Endodermal cell (in vitro differentiated cells): ENCODE measurements at regions not wholly inside any gene's neighbourhood (a gene's known extent, or its start where the extent isn't known, plus 50 kb on each side); places are given as distances from the start of the nearest gene placed in this dataset.

ENCODE experiments used
- DNase-seq: peaks from one replicate; pipeline ENCODE4 v3.0.0-alpha.2; 2017
- H3K27ac ChIP-seq: 2 replicates; pipeline ENCODE4 v1.5.1; 2013; ENCODE audit warnings: mild to moderate bottlenecking, low read depth, low read length, moderate library complexity
- H3K27me3 ChIP-seq: 2 replicates; pipeline ENCODE4 v1.6.1; 2013; ENCODE audit warnings: mild to moderate bottlenecking, low read length, moderate library complexity; ENCODE audit not compliant: insufficient read depth, control insufficient read depth, poor library complexity, severe bottlenecking
- H3K36me3 ChIP-seq: 2 replicates; pipeline ENCODE4 v1.7.0; 2013; ENCODE audit warnings: mild to moderate bottlenecking, low read length, moderate library complexity; ENCODE audit not compliant: control insufficient read depth, insufficient read depth
- H3K4me1 ChIP-seq: one replicate; pipeline ENCODE4 v1.7.0; 2013; ENCODE audit warnings: low read length; ENCODE audit not compliant: control insufficient read depth, insufficient read depth
- H3K4me3 ChIP-seq: 2 replicates; pipeline ENCODE4 v1.5.1; 2013; ENCODE audit warnings: mild to moderate bottlenecking, low read length, moderate library complexity
- H3K9ac ChIP-seq: 2 replicates; pipeline ENCODE4 v1.6.1; 2013; ENCODE audit warnings: mild to moderate bottlenecking, low read length, moderate library complexity; ENCODE audit not compliant: poor library complexity, severe bottlenecking; ENCODE audit errors: extremely low read depth
- H3K9me3 ChIP-seq: 2 replicates; pipeline ENCODE4 v1.6.1; 2013; ENCODE audit warnings: mild to moderate bottlenecking, low read length, moderate library complexity; ENCODE audit not compliant: control insufficient read depth
- H3K27ac Mint-ChIP-seq: 2 replicates; pipeline ENCODE4 v1.8.0; 2020; ENCODE audit warnings: mixed read lengths
- H3K27me3 Mint-ChIP-seq: 2 replicates; pipeline ENCODE4 v1.8.0; 2021; ENCODE audit warnings: mild to moderate bottlenecking, mixed read lengths; ENCODE audit not compliant: insufficient read depth
- H3K36me3 Mint-ChIP-seq: 2 replicates; pipeline ENCODE4 v1.8.0; 2020; ENCODE audit warnings: low read depth, mixed read lengths
- H3K4me1 Mint-ChIP-seq: 2 replicates; pipeline ENCODE4 v1.8.0; 2020; ENCODE audit warnings: mixed read lengths
- H3K4me3 Mint-ChIP-seq: 2 replicates; pipeline ENCODE4 v1.8.0; 2020; ENCODE audit warnings: mild to moderate bottlenecking, moderate library complexity, mixed read lengths
- H3K9me3 Mint-ChIP-seq: 2 replicates; pipeline ENCODE4 v1.8.0; 2020; ENCODE audit warnings: mild to moderate bottlenecking, mixed read lengths
- CTCF ChIP-seq: fragments of 200-600 bp; sonication (generic); conservative IDR thresholded peaks from 2 replicates; pipeline ENCODE4 v1.5.0; 2021; ENCODE audit warnings: antibody characterized with exemption, mild to moderate bottlenecking
- WGBS, 2 experiments: methylation state at CpG; one replicate each; pipeline versions ENCODE4 v1.1.5 to v1.1.7; 2013; ENCODE audit warnings: missing lambda C conversion rate in 2 of 2, mixed read lengths in 1 of 2; ENCODE audit not compliant: insufficient coverage in 1 of 2, insufficient read length in 1 of 2; 5-methylcytosine and 5-hydroxymethylcytosine counted together

GRCh38 chr2:4002841-4003403 is 299.5 kb downstream of the DCDC2C start:
- Histone ChIP-seq H3K4me1 (no peaks in the 10 kb centered on the region), H3K36me3 (no peaks in the 10 kb centered on the region), H3K27ac (no peak overlapping the region), H3K9ac (no peak overlapping the region), H3K27me3 (no peaks in the 10 kb centered on the region), H3K9me3 (no peaks in the 10 kb centered on the region), H3K4me3 (no peak overlapping the region)
- Mint-ChIP-seq H3K9me3 (peaks cover 7% of the 10 kb centered on the region), H3K4me1 (no peaks in the 10 kb centered on the region), H3K4me3 (no peak overlapping the region), H3K27ac (no peak overlapping the region), H3K36me3 (no peaks in the 10 kb centered on the region), H3K27me3 (no peaks in the 10 kb centered on the region)
- WGBS, 2 experiments, result 93 to 95% methylated on average over 14 to 22 of the region's 22 CpGs
- DNase-seq, result no peak
- no peak for TF ChIP-seq CTCF

- Mint-ChIP-seq H3K27me3 (no peaks in the 10 kb centered on the region), H3K4me1 (no peaks in the 10 kb centered on the region), H3K4me3 (no peak overlapping the region), H3K9me3 (peaks cover 48% of the 10 kb centered on the region), H3K27ac (no peak overlapping the region), H3K36me3 (no peaks in the 10 kb centered on the region)
- Histone ChIP-seq H3K36me3 (no peaks in the 10 kb centered on the region), H3K27me3 (no peaks in the 10 kb centered on the region), H3K4me1 (no peaks in the 10 kb centered on the region), H3K9ac (no peak overlapping the region), H3K27ac (no peak overlapping the region), H3K9me3 (no peaks in the 10 kb centered on the region), H3K4me3 (no peak overlapping the region)
- 83 to 94% methylated on average over 1 of the region's 1 CpG for WGBS, 2 experiments
- no peak for TF ChIP-seq CTCF
- DNase-seq, result no peak
Observed at GRCh38 chr2:4012197-4012596, 308.8 kb downstream of the DCDC2C start.

- DNase-seq, result no peak
- no peaks in the 10 kb centered on the region for H3K27me3 ChIP-seq
- no peak for TF ChIP-seq CTCF
- Mint-ChIP-seq H3K4me3 (no peak overlapping the region), H3K36me3 (no peaks in the 10 kb centered on the region), H3K27ac (no peak overlapping the region), H3K4me1 (no peaks in the 10 kb centered on the region), H3K9me3 (peaks cover 49% of the 10 kb centered on the region), H3K27me3 (no peaks in the 10 kb centered on the region)
- no peak overlapping the region for H3K27ac ChIP-seq
- peaks cover 5% of the 10 kb centered on the region for H3K9me3 ChIP-seq
- no peak overlapping the region for H3K9ac ChIP-seq
- H3K4me3 ChIP-seq, result no peak overlapping the region
- H3K36me3 ChIP-seq, result no peaks in the 10 kb centered on the region
- no peaks in the 10 kb centered on the region for H3K4me1 ChIP-seq
Observed at GRCh38 chr2:4018535-4018934, 315.2 kb downstream of the DCDC2C start.
